H1 (cell line): ENCODE measurements at regions not wholly inside any gene's neighbourhood (a gene's known extent, or its start where the extent isn't known, plus 50 kb on each side); places are given as distances from the start of the nearest gene placed in this dataset.

Source experiments
- CTCF ChIA-PET: fragments of 300-600 bp; sonication (Branson Sonifier 250); formaldehyde crosslinking; loops from one replicate; lab custom pipeline; 2021; ENCODE audit not compliant: partially characterized antibody; lab: Charles Lee
- POLR2A ChIA-PET: fragments of 300-600 bp; sonication (Branson Sonifier 250); formaldehyde crosslinking; loops from one replicate; lab custom pipeline; 2021; ENCODE audit warnings: inconsistent platforms; ENCODE audit not compliant: partially characterized antibody; lab: Charles Lee
- DNase-seq, 2 experiments: peaks; one replicate each; pipeline versions ENCODE4 v3.0.0 to v3.0.0-alpha.2; 2010 to 2022; ENCODE audit warnings: low spot score in 2 of 2, low read depth in 1 of 2, mixed read lengths in 1 of 2
- FAIRE-seq: peaks from 2 replicates; lab custom pipeline; 2011; peaks lifted over from hg19 to GRCh38; lab: Jason Lieb, UNC
- H2AFZ ChIP-seq: 2 replicates; pipeline ENCODE4 v1.8.1; 2012; ENCODE audit warnings: low read length, inconsistent platforms
- H2AK5ac ChIP-seq: 2 replicates; pipeline ENCODE4 v1.6.1; 2013; ENCODE audit warnings: low read depth, low read length
- H2BK120ac ChIP-seq: replicated peaks from 2 replicates; pipeline ENCODE3; 2013; ENCODE audit warnings: low read depth, low read length, inconsistent platforms
- H2BK12ac ChIP-seq: 2 replicates; pipeline ENCODE4 v1.6.1; 2013; ENCODE audit warnings: low read depth, low read length
- H2BK15ac ChIP-seq: 2 replicates; pipeline ENCODE4 v1.6.1; 2013; ENCODE audit warnings: low read length
- H2BK20ac ChIP-seq: 2 replicates; pipeline ENCODE4 v1.6.1; 2013; ENCODE audit warnings: low read length
- H2BK5ac ChIP-seq: 2 replicates; pipeline ENCODE4 v1.6.1; 2013; ENCODE audit warnings: low read depth, low read length
- H3K14ac ChIP-seq: 2 replicates; pipeline ENCODE4 v1.6.1; 2013; ENCODE audit warnings: inconsistent platforms; ENCODE audit not compliant: insufficient read length
- H3K18ac ChIP-seq: 2 replicates; pipeline ENCODE4 v1.6.1; 2013; ENCODE audit warnings: low read length; ENCODE audit errors: extremely low read depth
- H3K23ac ChIP-seq: 2 replicates; pipeline ENCODE4 v1.6.1; 2013; ENCODE audit warnings: inconsistent platforms; ENCODE audit not compliant: insufficient read length
- H3K23me2 ChIP-seq: 2 replicates; pipeline ENCODE4 v1.6.1; 2013; ENCODE audit warnings: low read depth, low read length
- H3K27ac ChIP-seq: 2 replicates; pipeline ENCODE4 v1.6.1; 2011; ENCODE audit warnings: low read depth, low read length, inconsistent platforms
- H3K27me3 ChIP-seq, 4 experiments: replicated peaks in 1 of 4; 1 replicate in 1 of 4; 2 replicates in 3 of 4; pipeline versions ENCODE4 v1.6.1 to v1.8.1; 2011 to 2013; ENCODE audit warnings: low read length in 3 of 4, mild to moderate bottlenecking in 3 of 4, inconsistent platforms in 2 of 4, mixed read lengths in 2 of 4, moderate library complexity in 1 of 4; ENCODE audit not compliant: control insufficient read depth in 3 of 4, insufficient read depth in 3 of 4; ENCODE audit errors: extremely low read depth in 1 of 4
- H3K36me3 ChIP-seq, 4 experiments: 2 replicates each; pipeline versions ENCODE4 v1.6.1 to v1.8.1; 2011 to 2013; ENCODE audit warnings: mild to moderate bottlenecking in 4 of 4, low read length in 3 of 4, moderate library complexity in 2 of 4, control low read depth in 1 of 4, inconsistent platforms in 1 of 4; ENCODE audit not compliant: insufficient read depth in 4 of 4, control insufficient read depth in 2 of 4
- H3K4ac ChIP-seq: replicated peaks from 2 replicates; pipeline ENCODE3; 2013; ENCODE audit warnings: low read length, low read depth, mixed read lengths, inconsistent platforms; ENCODE audit not compliant: insufficient read length
- H3K4me1 ChIP-seq, 4 experiments: replicated peaks in 1 of 4; 1 replicate in 1 of 4; 2 replicates in 3 of 4; pipeline versions ENCODE4 v1.6.1 to v1.8.1; 2011 to 2013; ENCODE audit warnings: low read length in 3 of 4, inconsistent platforms in 2 of 4, mixed read lengths in 1 of 4; ENCODE audit not compliant: insufficient read depth in 4 of 4, control insufficient read depth in 3 of 4
- H3K4me2 ChIP-seq, 2 experiments: 2 replicates each; pipeline versions ENCODE4 v1.6.1 to v1.8.1; 2011 to 2013; ENCODE audit warnings: low read depth in 2 of 2, low read length in 2 of 2, control low read depth in 1 of 2, inconsistent platforms in 1 of 2, mild to moderate bottlenecking in 1 of 2; ENCODE audit not compliant: insufficient read depth in 1 of 2
- H3K4me3 ChIP-seq, 4 experiments: fragments of 200-600, 300-600 bp in 1 of 4; sonication (generic), shearing (Covaris generic), sonication (Bioruptor Twin) in 1 of 4; 2 replicates each; pipeline versions ENCODE4 v1.5.1 to v1.8.1; 2011 to 2016; ENCODE audit warnings: low read length in 4 of 4, low read depth in 3 of 4, control low read depth in 2 of 4, inconsistent platforms in 2 of 4, mild to moderate bottlenecking in 2 of 4, mixed read lengths in 1 of 4, moderate library complexity in 1 of 4; ENCODE audit not compliant: insufficient read depth in 2 of 4; ENCODE audit errors: extremely low read depth in 1 of 4
- H3K56ac ChIP-seq: replicated peaks from 2 replicates; pipeline ENCODE3; 2013; ENCODE audit warnings: low read depth, mild to moderate bottlenecking, mixed read lengths, low read length, inconsistent platforms; ENCODE audit not compliant: insufficient read length
- H3K79me1 ChIP-seq: 2 replicates; pipeline ENCODE4 v1.6.1; 2013; ENCODE audit warnings: low read depth, low read length, control low read depth
- H3K79me2 ChIP-seq, 2 experiments: 2 replicates each; pipeline versions ENCODE4 v1.6.1 to v1.8.1; 2012 to 2013; ENCODE audit warnings: low read length in 2 of 2, mild to moderate bottlenecking in 2 of 2, inconsistent platforms in 1 of 2; ENCODE audit not compliant: insufficient read depth in 2 of 2, control insufficient read depth in 1 of 2
- H3K9ac ChIP-seq, 4 experiments: replicated peaks in 1 of 4; 1 replicate in 1 of 4; 2 replicates in 3 of 4; pipeline versions ENCODE4 v1.6.1 to v1.8.1; 2011 to 2013; ENCODE audit warnings: low read depth in 3 of 4, low read length in 3 of 4, control low read depth in 2 of 4, mild to moderate bottlenecking in 2 of 4, moderate library complexity in 2 of 4, inconsistent platforms in 1 of 4; ENCODE audit errors: extremely low read depth in 1 of 4
- H3K9me3 ChIP-seq, 2 experiments: 2 replicates each; pipeline versions ENCODE4 v1.6.1 to v1.8.1; 2012 to 2013; ENCODE audit warnings: mild to moderate bottlenecking in 2 of 2, moderate library complexity in 2 of 2, control low read depth in 1 of 2, inconsistent platforms in 1 of 2, low read depth in 1 of 2, low read length in 1 of 2, mixed read lengths in 1 of 2; ENCODE audit not compliant: insufficient read depth in 2 of 2
- H4K20me1 ChIP-seq, 2 experiments: replicated peaks in 1 of 2; 2 replicates each; pipeline versions ENCODE3 to v1.8.1; 2011 to 2013; ENCODE audit warnings: inconsistent platforms in 2 of 2, low read length in 2 of 2, mild to moderate bottlenecking in 1 of 2; ENCODE audit not compliant: insufficient read depth in 2 of 2, control insufficient read depth in 1 of 2
- H4K5ac ChIP-seq: 2 replicates; pipeline ENCODE4 v1.6.1; 2013; ENCODE audit warnings: low read length, low read depth, mixed read lengths, inconsistent platforms; ENCODE audit not compliant: insufficient read length
- H4K8ac ChIP-seq: 2 replicates; pipeline ENCODE4 v1.8.0; 2013; ENCODE audit warnings: mild to moderate bottlenecking, moderate library complexity, low read length, inconsistent platforms; ENCODE audit not compliant: insufficient read depth; ENCODE audit errors: extremely low read depth
- H4K91ac ChIP-seq: replicated peaks from 2 replicates; pipeline ENCODE3; 2013; ENCODE audit warnings: low read length, mixed read lengths, inconsistent platforms; ENCODE audit not compliant: insufficient read length
- CHD1 ChIP-seq: IDR thresholded peaks from 2 replicates; pipeline ENCODE4 v1.6.1; 2012; ENCODE audit warnings: low read depth, low read length, improper control_type of control experiment
- HDAC6 ChIP-seq: IDR thresholded peaks from one replicate; pipeline ENCODE4 v1.7.1; 2012; ENCODE audit warnings: low read depth, mild to moderate bottlenecking, inconsistent platforms, low read length, moderate library complexity
- MAFK ChIP-seq: IDR thresholded peaks from 2 replicates; pipeline ENCODE4 v1.6.1; 2012; ENCODE audit warnings: low read depth, mild to moderate bottlenecking, improper control_type of control experiment, low read length
- NRF1 ChIP-seq: IDR thresholded peaks from 2 replicates; pipeline ENCODE4 v1.6.1; 2011; ENCODE audit warnings: mild to moderate bottlenecking, low read depth, low read length, improper control_type of control experiment
- POLR2A ChIP-seq, 2 experiments: IDR thresholded peaks; 1 replicate in 1 of 2; 2 replicates in 1 of 2; pipeline ENCODE4 v1.6.1; 2011; ENCODE audit warnings: low read depth in 2 of 2, low read length in 2 of 2, mild to moderate bottlenecking in 2 of 2; ENCODE audit errors: control extremely low read depth in 1 of 2
- RAD21 ChIP-seq, 2 experiments: IDR thresholded peaks in 1 of 2; conservative IDR thresholded peaks in 1 of 2; 2 replicates each; pipeline ENCODE4 v1.6.1; 2011; ENCODE audit warnings: low read depth in 2 of 2, low read length in 2 of 2, improper control_type of control experiment in 1 of 2, inconsistent platforms in 1 of 2, mild to moderate bottlenecking in 1 of 2, moderate library complexity in 1 of 2
- RBBP5 ChIP-seq: IDR thresholded peaks from 2 replicates; pipeline ENCODE4 v1.7.1; 2012; ENCODE audit warnings: low read depth, mild to moderate bottlenecking, inconsistent platforms, low read length, moderate library complexity, borderline replicate concordance
- SAP30 ChIP-seq: fragments of 300-600 bp; sonication (generic); IDR thresholded peaks from 2 replicates; pipeline ENCODE4 v1.7.1; 2012; ENCODE audit warnings: low read length, moderate library complexity, mild to moderate bottlenecking, inconsistent platforms; ENCODE audit not compliant: insufficient read depth, insufficient replicate concordance
- SP1 ChIP-seq: IDR thresholded peaks from 2 replicates; pipeline ENCODE4 v1.6.1; 2011; ENCODE audit warnings: low read depth, low read length
- SRF ChIP-seq: IDR thresholded peaks from 2 replicates; pipeline ENCODE4 v1.6.1; 2011; ENCODE audit warnings: mild to moderate bottlenecking, low read depth, low read length, moderate library complexity
- TAF1 ChIP-seq: IDR thresholded peaks from 2 replicates; pipeline ENCODE4 v1.6.1; 2011; ENCODE audit warnings: mild to moderate bottlenecking, low read depth, low read length
- TBP ChIP-seq: IDR thresholded peaks from 2 replicates; pipeline ENCODE4 v1.6.1; 2011; ENCODE audit warnings: low read depth, low read length, improper control_type of control experiment
- TEAD4 ChIP-seq: IDR thresholded peaks from 2 replicates; pipeline ENCODE4 v1.6.1; 2012; ENCODE audit warnings: low read depth, low read length, inconsistent platforms, mixed read lengths
- WGBS, 2 experiments: shearing (Covaris generic) in 1 of 2; methylation state at CpG; one replicate each; pipeline versions ENCODE4 v1.1.6 to v1.1.7; 2013 to 2015; ENCODE audit warnings: low lambda C conversion rate in 2 of 2, mixed read lengths in 2 of 2, inconsistent platforms in 1 of 2, low coverage in 1 of 2, missing lambda C conversion rate in 1 of 2; ENCODE audit not compliant: insufficient replicate concordance in 2 of 2, insufficient coverage in 1 of 2, insufficient read length in 1 of 2; ENCODE audit errors: extremely low coverage in 1 of 2, missing lambda C conversion rate in 1 of 2; 5-methylcytosine and 5-hydroxymethylcytosine counted together

- no peak overlapping the region for H2BK20ac ChIP-seq
- no peak overlapping the region for H3K4me2 ChIP-seq
- H3K4ac ChIP-seq, result no peak overlapping the region
- no peak overlapping the region for H3K18ac ChIP-seq
- H4K8ac ChIP-seq, result no peak overlapping the region
- H2BK120ac ChIP-seq, result no peak overlapping the region
- no peak overlapping the region for H3K23ac ChIP-seq
- no peak for FAIRE-seq
- no peaks in the 10 kb centered on the region for H3K36me3 ChIP-seq
- no peak overlapping the region for H3K9ac ChIP-seq
- H3K79me1 ChIP-seq, result no peaks in the 10 kb centered on the region
- no peak overlapping the region for H3K56ac ChIP-seq
- H2AFZ ChIP-seq, result no peak overlapping the region
- H2BK12ac ChIP-seq, result no peak overlapping the region
- no peak overlapping the region for H3K4me3 ChIP-seq
- H4K91ac ChIP-seq, result no peak overlapping the region
- H4K5ac ChIP-seq, result no peak overlapping the region
- no peak overlapping the region for H3K14ac ChIP-seq
- 97% methylated on average over 3 of the region's 3 CpGs; no CpG with 5 or more reads in 1 of the 2 experiments for WGBS, 2 experiments
- no peaks in the 10 kb centered on the region for H4K20me1 ChIP-seq
- ChIA-PET CTCF (interaction anchor here (1.2 kb wide), 1 partner anchor 11 kb away, joined by 3 read pairs; no protein-coding TSS in a partner anchor), POLR2A (no interaction called here)
- H2AK5ac ChIP-seq, result no peak overlapping the region
- H2BK5ac ChIP-seq, result no peak overlapping the region
- H2BK15ac ChIP-seq, result no peak overlapping the region
- no peaks in the 10 kb centered on the region for H3K4me1 ChIP-seq
- H3K79me2 ChIP-seq, result no peaks in the 10 kb centered on the region
- no peak overlapping the region for H3K27ac ChIP-seq
- DNase-seq, result no peak
- H3K27me3 ChIP-seq, result no peaks in the 10 kb centered on the region
- H3K23me2 ChIP-seq, result no peaks in the 10 kb centered on the region; the same call in 1 of the 2 replicates
- TF ChIP-seq NRF1, result no peak
- no peak for TF ChIP-seq RAD21 (IDR thresholded peaks at IDR 0.05 in 1 of 2, conservative IDR thresholded peaks at IDR 0.05 in 1 of 2; ENCODE audit: low read depth in 2 of 2, low read length in 2 of 2)
- TF ChIP-seq TEAD4, result no peak
- TF ChIP-seq SRF, result no peak
- no peak for TF ChIP-seq RBBP5
- TF ChIP-seq SP1, result no peak
- no peak for TF ChIP-seq MAFK
- no peak for TF ChIP-seq POLR2A (IDR thresholded peaks at IDR 0.05; ENCODE audit: control extremely low read depth in 1 of 2, low read depth in 2 of 2, low read length in 2 of 2)
- TF ChIP-seq SAP30, result no peak
- TF ChIP-seq TAF1, result no peak
- no peak for TF ChIP-seq TBP
- TF ChIP-seq CHD1, result no peak
- no peak for TF ChIP-seq HDAC6
- no peaks in the 10 kb centered on the region for H3K9me3 ChIP-seq
These were observed 1131.0 kb upstream of the NXPH2 start for GRCh38 chr2:139911160-139911559.
